ENCODE measurements at regions not wholly inside any gene's neighbourhood (a gene's known extent, or its start where the extent isn't known, plus 50 kb on each side); places are given as distances from the start of the nearest gene placed in this dataset.

- no peak for DNase-seq (ENCODE audit: low spot score)
- intact Hi-C loops (cut with DNase I), result no loop called here
These were observed 507.5 kb upstream of the STXBP6 start for GRCh38 chr14:25557466-25557865.

GRCh38 chr14:25552826-25553225 lies 502.9 kb upstream of the STXBP6 start:
- no peak for DNase-seq (ENCODE audit: low spot score)
- intact Hi-C loops (cut with DNase I), result no loop called here

- DNase-seq (ENCODE audit: low spot score), result no peak
- intact Hi-C loops (cut with DNase I), result no loop called here
These were observed 501.7 kb upstream of the STXBP6 start for GRCh38 chr14:25551674-25552073.

GRCh38 chr14:25546826-25547225 lies 496.9 kb upstream of the STXBP6 start:
- intact Hi-C loops (cut with DNase I), result no loop called here
- DNase-seq (ENCODE audit: low spot score), result no peak

GRCh38 chr14:25537846-25538455 lies 488.0 kb upstream of the STXBP6 start:
- no peak for DNase-seq (ENCODE audit: low spot score)
- intact Hi-C loops (cut with DNase I), result no loop called here

GRCh38 chr14:25526290-25526689 lies 476.3 kb upstream of the STXBP6 start:
- intact Hi-C loops (cut with DNase I), result no loop called here
- no peak for DNase-seq (ENCODE audit: low spot score)

GRCh38 chr14:25522926-25523325 lies 473.0 kb upstream of the STXBP6 start:
- intact Hi-C loops (cut with DNase I), result no loop called here
- no peak for DNase-seq (ENCODE audit: low spot score)

- intact Hi-C loops (cut with DNase I), result no loop called here
- no peak for DNase-seq (ENCODE audit: low spot score)
These were observed 472.2 kb upstream of the STXBP6 start for GRCh38 chr14:25522116-25522515.

- DNase-seq (ENCODE audit: low spot score), result no peak
- intact Hi-C loops (cut with DNase I), result no loop called here
These were observed 471.7 kb upstream of the STXBP6 start for GRCh38 chr14:25521616-25522015.

- intact Hi-C loops (cut with DNase I), result no loop called here
- no peak for DNase-seq (ENCODE audit: low spot score)
These were observed 470.9 kb upstream of the STXBP6 start for GRCh38 chr14:25520821-25521220.

- no peak for DNase-seq (ENCODE audit: low spot score)
- intact Hi-C loops (cut with DNase I), result no loop called here
These were observed 468.4 kb upstream of the STXBP6 start for GRCh38 chr14:25518364-25518763.

- no peak for DNase-seq (ENCODE audit: low spot score)
- intact Hi-C loops (cut with DNase I), result no loop called here
These were observed 466.9 kb upstream of the STXBP6 start for GRCh38 chr14:25516838-25517237.

- intact Hi-C loops (cut with DNase I), result no loop called here
- DNase-seq (ENCODE audit: low spot score), result no peak
These were observed 458.9 kb upstream of the STXBP6 start for GRCh38 chr14:25508845-25509244.

GRCh38 chr14:25501749-25502148 lies 451.8 kb upstream of the STXBP6 start:
- intact Hi-C loops (cut with DNase I), result no loop called here
- DNase-seq (ENCODE audit: low spot score), result no peak

- intact Hi-C loops (cut with DNase I), result no loop called here
- no peak for DNase-seq (ENCODE audit: low spot score)
These were observed 439.0 kb upstream of the STXBP6 start for GRCh38 chr14:25488961-25489360.

GRCh38 chr14:25485381-25485780 lies 435.4 kb upstream of the STXBP6 start:
- no peak for DNase-seq (ENCODE audit: low spot score)

GRCh38 chr14:25484906-25485305 lies 435.0 kb upstream of the STXBP6 start:
- intact Hi-C loops (cut with DNase I), result no loop called here
- no peak for DNase-seq (ENCODE audit: low spot score)

More at GRCh38 chr14:25485381-25485780, 435.4 kb upstream of the STXBP6 start:
- intact Hi-C loops (cut with DNase I), result no loop called here

GRCh38 chr14:25484235-25484634 lies 434.3 kb upstream of the STXBP6 start:
- DNase-seq (ENCODE audit: low spot score), result no peak
- intact Hi-C loops (cut with DNase I), result no loop called here

- intact Hi-C loops (cut with DNase I), result no loop called here
- DNase-seq (ENCODE audit: low spot score), result no peak
These were observed 427.6 kb upstream of the STXBP6 start for GRCh38 chr14:25477316-25478098.

GRCh38 chr14:25472700-25473099 lies 422.8 kb upstream of the STXBP6 start:
- intact Hi-C loops (cut with DNase I), result no loop called here
- no peak for DNase-seq (ENCODE audit: low spot score)

GRCh38 chr14:25464772-25465171 lies 414.8 kb upstream of the STXBP6 start:
- intact Hi-C loops (cut with DNase I), result no loop called here
- no peak for DNase-seq (ENCODE audit: low spot score)

All from cardiac septum (tissue), 1 donor.